BLaER1 (cell line): ENCODE measurements at regions not wholly inside any gene's neighbourhood (a gene's known extent, or its start where the extent isn't known, plus 50 kb on each side); places are given as distances from the start of the nearest gene placed in this dataset.
A peak's percentile ranks its signal among the peaks of the same experiment; 100 is the strongest.

Experiments used
- H3K27ac ChIP-seq: shearing (Covaris generic); formaldehyde crosslinking; 2 replicates; pipeline ENCODE4 v1.8.1; 2022
- H3K27me3 ChIP-seq: shearing (Covaris generic); formaldehyde crosslinking; 2 replicates; pipeline ENCODE4 v1.8.1; 2022
- H3K36me3 ChIP-seq: shearing (Covaris generic); formaldehyde crosslinking; 2 replicates; pipeline ENCODE4 v1.8.1; 2022
- H3K4me1 ChIP-seq: shearing (Covaris generic); formaldehyde crosslinking; 2 replicates; pipeline ENCODE4 v1.8.1; 2022
- H3K4me2 ChIP-seq: shearing (Covaris generic); formaldehyde crosslinking; 2 replicates; pipeline ENCODE4 v1.8.1; 2022
- H3K4me3 ChIP-seq: shearing (Covaris generic); formaldehyde crosslinking; 2 replicates; pipeline ENCODE4 v1.8.1; 2022
- H3K9ac ChIP-seq: shearing (Covaris generic); formaldehyde crosslinking; 2 replicates; pipeline ENCODE4 v1.8.1; 2022
- H3K9me3 ChIP-seq: shearing (Covaris generic); formaldehyde crosslinking; 2 replicates; pipeline ENCODE4 v1.8.1; 2022
- H4K20me1 ChIP-seq: shearing (Covaris generic); formaldehyde crosslinking; 2 replicates; pipeline ENCODE4 v1.8.1; 2022
- Cebpa-rat ChIP-seq: shearing (Covaris generic); IDR thresholded peaks from 2 replicates; pipeline ENCODE4 v1.8.1; 2022

- Histone ChIP-seq H3K4me1 (no peaks in the 10 kb centered on the region), H4K20me1 (no peaks in the 10 kb centered on the region), H3K36me3 (no peaks in the 10 kb centered on the region), H3K4me3 (no peak overlapping the region), H3K9me3 (no peaks in the 10 kb centered on the region; the same call in 1 of the 2 replicates), H3K27ac (no peak overlapping the region), H3K9ac (no peak overlapping the region), H3K4me2 (no peak overlapping the region), H3K27me3 (no peaks in the 10 kb centered on the region)
- TF ChIP-seq Cebpa-rat: no peak
These were observed 217.2 kb upstream of the HDAC9 start for GRCh38 chr7:18278316-18278715.

DNA sequence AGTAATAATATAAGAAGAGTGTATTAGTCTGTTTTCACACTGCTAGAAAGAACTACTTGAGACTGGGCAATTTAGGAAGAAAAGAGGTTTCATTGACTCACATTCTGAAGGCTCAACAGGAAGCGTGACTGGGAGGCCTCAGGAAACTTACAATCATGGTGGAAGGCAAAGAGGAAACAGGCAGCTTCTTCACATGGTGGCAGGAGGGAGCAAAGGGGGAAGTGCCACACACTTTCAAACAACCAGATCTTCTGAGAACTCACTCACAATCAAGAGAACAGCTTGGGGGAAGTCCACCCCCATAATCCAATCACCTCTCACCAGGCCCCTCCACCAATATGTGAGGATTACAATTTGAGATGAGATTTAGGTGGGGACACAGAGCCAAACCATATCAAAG is 212.5 kb upstream of the HDAC9 start:
- no peaks in the 10 kb centered on the region for H3K4me1 ChIP-seq
- no peak overlapping the region for H3K4me3 ChIP-seq
- H3K27me3 ChIP-seq: no peaks in the 10 kb centered on the region
- no peak overlapping the region for H3K27ac ChIP-seq
- H3K9ac ChIP-seq: no peak overlapping the region
- no peak overlapping the region for H3K4me2 ChIP-seq
- no peaks in the 10 kb centered on the region for H3K36me3 ChIP-seq
- H4K20me1 ChIP-seq: no peaks in the 10 kb centered on the region
- no peaks in the 10 kb centered on the region; the same call in 1 of the 2 replicates for H3K9me3 ChIP-seq
- TF ChIP-seq Cebpa-rat: no peak

- H3K27me3 ChIP-seq: no peaks in the 10 kb centered on the region
- H3K9ac ChIP-seq: no peak overlapping the region
- no peak for TF ChIP-seq Cebpa-rat
- no peaks in the 10 kb centered on the region; the same call in 1 of the 2 replicates for H3K9me3 ChIP-seq
- no peaks in the 10 kb centered on the region for H3K36me3 ChIP-seq
- no peak overlapping the region for H3K4me3 ChIP-seq
- no peak overlapping the region for H3K27ac ChIP-seq
- H4K20me1 ChIP-seq: no peaks in the 10 kb centered on the region
- H3K4me2 ChIP-seq: no peak overlapping the region
- H3K4me1 ChIP-seq: peaks cover 39% of the 10 kb centered on the region
These were observed 208.1 kb upstream of the HDAC9 start for GRCh38 chr7:18287482-18287881.

DNA sequence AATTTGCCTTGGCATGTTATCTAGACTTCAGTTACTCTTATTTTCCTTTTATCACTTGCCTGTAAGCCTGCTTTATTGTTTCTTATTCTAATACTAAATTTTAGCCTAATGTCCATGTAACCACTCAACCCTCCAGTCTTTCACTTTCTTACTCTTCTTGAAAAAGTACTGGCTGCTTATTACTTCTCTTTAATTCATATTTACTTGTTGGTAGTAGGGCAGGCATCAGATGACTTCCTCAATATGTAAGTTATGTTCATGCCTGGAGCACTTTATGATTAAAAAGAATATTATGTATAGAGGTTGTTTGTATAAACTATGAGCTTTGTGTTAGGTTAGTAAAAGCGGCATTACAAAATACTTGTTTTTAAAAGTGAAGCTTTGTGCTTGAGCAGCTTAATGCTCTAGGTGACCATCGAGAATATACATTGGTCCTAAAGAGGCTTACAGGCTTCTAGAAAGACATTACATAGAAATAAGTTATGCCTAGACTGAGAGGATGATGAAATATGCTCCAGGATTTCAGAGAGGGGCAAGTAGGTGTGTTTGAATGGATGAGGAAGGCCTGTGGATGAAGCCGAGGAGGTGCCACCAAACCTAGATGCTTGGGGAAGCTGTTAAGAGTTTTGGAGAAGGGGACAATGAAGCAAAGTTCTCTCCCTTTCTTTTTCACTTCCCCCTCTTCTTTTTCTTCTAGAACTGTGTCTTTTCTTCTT is 207.1 kb upstream of the HDAC9 start:
- no peaks in the 10 kb centered on the region for H3K9me3 ChIP-seq
- H3K36me3 ChIP-seq: no peaks in the 10 kb centered on the region
- H3K4me3 ChIP-seq: no peak overlapping the region
- TF ChIP-seq Cebpa-rat: no peak
- H3K4me1 ChIP-seq: peaks cover 44% of the 10 kb centered on the region
- H4K20me1 ChIP-seq: no peaks in the 10 kb centered on the region
- H3K27ac ChIP-seq: 0 out of 2 replicates have a peak overlapping the region, but pooled peaks have one; percentile 23
- H3K9ac ChIP-seq: no peak overlapping the region
- no peaks in the 10 kb centered on the region for H3K27me3 ChIP-seq
- H3K4me2 ChIP-seq: no peak overlapping the region

DNA sequence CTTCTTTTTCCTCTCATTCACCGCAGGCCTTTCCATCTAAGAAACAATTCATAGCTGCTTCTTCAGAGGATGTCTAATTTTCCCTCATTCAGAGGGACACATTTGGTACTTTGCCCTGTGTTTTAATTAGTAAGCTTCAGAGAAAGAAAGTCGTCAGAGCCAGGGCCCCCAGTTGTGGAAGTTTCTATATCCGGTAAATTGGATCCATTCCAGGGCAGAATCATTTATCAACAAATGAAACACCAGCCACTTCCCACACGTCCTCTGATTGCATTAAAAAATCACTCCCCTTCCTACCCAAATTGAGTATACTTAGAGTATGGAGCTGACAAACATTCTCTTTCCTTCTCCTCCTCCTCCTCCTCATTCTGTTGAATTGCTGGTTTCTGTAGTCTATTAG is 205.8 kb upstream of the HDAC9 start:
- H3K9ac ChIP-seq: no peak overlapping the region
- H3K4me1 ChIP-seq: peaks cover 44% of the 10 kb centered on the region
- peak overlapping the region; percentile 63; the same call in 1 of the 2 replicates for H3K4me3 ChIP-seq
- no peaks in the 10 kb centered on the region for H3K9me3 ChIP-seq
- no peaks in the 10 kb centered on the region for H3K36me3 ChIP-seq
- peak overlapping the region; percentile 81 for H3K4me2 ChIP-seq
- peak overlapping the region; percentile 18; the same call in 1 of the 2 replicates for H3K27ac ChIP-seq
- no peaks in the 10 kb centered on the region for H4K20me1 ChIP-seq
- no peaks in the 10 kb centered on the region for H3K27me3 ChIP-seq
- no peak for TF ChIP-seq Cebpa-rat

GRCh38 chr7:18290223-18290622 is 205.3 kb upstream of the HDAC9 start:
- H3K36me3 ChIP-seq: no peaks in the 10 kb centered on the region
- peak overlapping the region; percentile 63 for H3K4me3 ChIP-seq
- no peaks in the 10 kb centered on the region for H3K27me3 ChIP-seq
- H3K4me1 ChIP-seq: peaks cover 44% of the 10 kb centered on the region
- H3K9me3 ChIP-seq: no peaks in the 10 kb centered on the region
- peak overlapping the region; percentile 81 for H3K4me2 ChIP-seq
- H3K27ac ChIP-seq: peak overlapping the region; percentile 49
- no peaks in the 10 kb centered on the region for H4K20me1 ChIP-seq
- no peak for TF ChIP-seq Cebpa-rat
- H3K9ac ChIP-seq: peak overlapping the region; percentile 64

DNA sequence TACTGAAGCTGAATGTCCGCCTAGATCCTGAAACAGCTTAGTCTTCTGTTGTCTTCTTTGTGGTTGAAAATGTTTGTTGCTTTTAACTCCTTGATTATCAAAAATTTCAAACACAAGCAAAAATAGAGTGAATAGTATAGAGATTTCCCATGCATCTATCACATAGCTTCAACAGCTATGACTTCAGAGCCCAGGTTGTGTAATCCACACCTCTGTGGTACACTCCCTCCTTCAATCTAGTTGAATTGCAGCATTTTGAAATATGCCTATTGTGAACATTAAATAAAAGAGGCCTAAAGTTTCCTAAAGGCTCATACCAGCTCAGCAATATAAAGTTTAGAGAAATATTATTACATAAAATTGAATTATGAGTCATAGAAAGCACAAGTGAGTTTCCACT is 204.7 kb upstream of the HDAC9 start:
- no peaks in the 10 kb centered on the region for H3K9me3 ChIP-seq
- peak overlapping the region; percentile 63 for H3K4me3 ChIP-seq
- peak overlapping the region; percentile 49; the same call in 1 of the 2 replicates for H3K27ac ChIP-seq
- peaks cover 44% of the 10 kb centered on the region for H3K4me1 ChIP-seq
- peak overlapping the region; percentile 64 for H3K9ac ChIP-seq
- H3K36me3 ChIP-seq: no peaks in the 10 kb centered on the region
- H4K20me1 ChIP-seq: no peaks in the 10 kb centered on the region
- TF ChIP-seq Cebpa-rat: no peak
- no peaks in the 10 kb centered on the region for H3K27me3 ChIP-seq
- peak overlapping the region; percentile 81 for H3K4me2 ChIP-seq

DNA sequence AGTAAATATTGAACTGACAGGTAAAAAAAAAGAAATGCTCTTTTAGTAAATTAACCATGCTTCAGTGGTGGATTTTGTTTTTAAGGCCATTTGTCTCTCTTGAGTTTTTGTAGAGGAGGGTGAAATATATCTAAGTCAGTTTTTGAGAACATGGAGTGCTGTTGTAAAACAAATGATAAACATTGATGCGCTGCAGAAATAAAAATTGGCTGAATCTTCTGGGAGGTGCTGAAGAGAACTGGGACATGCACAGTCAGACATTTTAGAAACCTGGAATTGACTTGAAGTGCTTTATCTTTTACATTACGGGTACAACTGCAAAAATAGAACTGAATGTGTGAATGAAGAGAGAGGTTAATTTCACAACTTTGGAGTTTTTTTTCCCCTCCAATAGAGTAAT is 203.0 kb upstream of the HDAC9 start:
- no peak overlapping the region for H3K9ac ChIP-seq
- H3K4me1 ChIP-seq: peaks cover 44% of the 10 kb centered on the region
- no peaks in the 10 kb centered on the region for H3K36me3 ChIP-seq
- TF ChIP-seq Cebpa-rat: no peak
- H3K27me3 ChIP-seq: no peaks in the 10 kb centered on the region
- no peak overlapping the region for H3K4me3 ChIP-seq
- H3K4me2 ChIP-seq: peak overlapping the region; percentile 81
- H3K9me3 ChIP-seq: no peaks in the 10 kb centered on the region
- H4K20me1 ChIP-seq: no peaks in the 10 kb centered on the region
- H3K27ac ChIP-seq: no peak overlapping the region

DNA sequence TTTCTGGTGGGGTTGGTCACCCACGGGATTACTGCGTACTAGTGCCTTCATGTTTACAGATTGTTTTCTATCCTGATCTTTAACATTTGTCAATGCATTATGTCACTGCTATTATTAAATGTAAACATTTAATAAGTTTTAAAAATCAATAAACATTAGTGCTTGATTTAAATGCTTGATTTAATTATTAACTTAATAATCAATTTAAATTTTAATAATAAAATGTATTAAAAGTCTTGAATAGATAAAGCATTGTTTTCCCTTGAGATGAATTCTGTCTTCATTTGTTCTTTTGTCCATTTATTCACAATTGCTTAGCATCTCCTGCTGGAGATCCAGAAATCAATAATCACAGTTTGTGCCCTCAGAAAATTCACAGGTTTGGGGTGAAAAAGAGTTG is 201.8 kb upstream of the HDAC9 start:
- Histone ChIP-seq H3K9ac (no peak overlapping the region), H3K4me2 (no peak overlapping the region), H3K9me3 (no peaks in the 10 kb centered on the region), H3K36me3 (no peaks in the 10 kb centered on the region), H4K20me1 (no peaks in the 10 kb centered on the region), H3K4me1 (peaks cover 42% of the 10 kb centered on the region), H3K27ac (no peak overlapping the region), H3K4me3 (no peak overlapping the region), H3K27me3 (no peaks in the 10 kb centered on the region)
- TF ChIP-seq Cebpa-rat: no peak

- H3K9ac ChIP-seq: no peak overlapping the region
- H3K4me2 ChIP-seq: no peak overlapping the region
- no peaks in the 10 kb centered on the region for H3K9me3 ChIP-seq
- H3K4me1 ChIP-seq: peaks cover 36% of the 10 kb centered on the region
- no peaks in the 10 kb centered on the region for H3K36me3 ChIP-seq
- no peaks in the 10 kb centered on the region for H4K20me1 ChIP-seq
- TF ChIP-seq Cebpa-rat: no peak
- H3K27ac ChIP-seq: no peak overlapping the region
- no peak overlapping the region for H3K4me3 ChIP-seq
- no peaks in the 10 kb centered on the region for H3K27me3 ChIP-seq
These were observed 201.1 kb upstream of the HDAC9 start for GRCh38 chr7:18294411-18294810.
